ENCODE measurements at regions not wholly inside any gene's neighbourhood (a gene's known extent, or its start where the extent isn't known, plus 50 kb on each side); places are given as distances from the start of the nearest gene placed in this dataset.
"Not testable (repeated sequence)": the region's sequence is repeated elsewhere in the genome, so short reads cannot be mapped to it uniquely, and the experiment has no call there.

GRCh38 chr4:137955595-137955994 is 286.6 kb downstream of the SLC7A11 start:
- no peak overlapping the region for H3K27ac ChIP-seq
- TF ChIP-seq ZFX (IDR thresholded peaks at IDR 0.05), result no peak
- TF ChIP-seq CTCF (conservative IDR thresholded peaks at IDR 0.05), result no peak

GRCh38 chr4:137952116-137952515 is 290.0 kb downstream of the SLC7A11 start:
- no peak for TF ChIP-seq CTCF (conservative IDR thresholded peaks at IDR 0.05)
- no peak for TF ChIP-seq ZFX (IDR thresholded peaks at IDR 0.05)
- no peak overlapping the region for H3K27ac ChIP-seq

DNA sequence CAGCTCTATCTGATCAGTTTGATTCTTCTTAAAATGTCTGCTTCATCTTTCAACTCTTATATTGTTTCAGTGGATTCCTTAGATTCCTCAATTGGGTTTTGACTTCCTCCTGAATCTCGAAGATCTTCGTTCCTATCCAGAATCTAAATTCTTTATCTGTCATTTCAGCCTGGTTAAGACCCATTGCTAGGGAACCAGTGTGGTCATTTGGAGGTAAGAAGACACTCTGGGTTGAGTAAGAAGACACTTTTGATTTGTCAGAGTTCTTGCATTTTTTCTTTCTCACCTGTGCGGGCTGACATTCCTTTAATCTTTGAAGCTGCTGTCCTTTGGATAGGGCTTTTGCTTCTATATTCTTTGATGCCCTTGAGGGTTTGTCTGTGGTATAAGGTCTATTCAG is 291.9 kb downstream of the SLC7A11 start:
- H3K27ac ChIP-seq, result no peak overlapping the region
- no peak for TF ChIP-seq ZFX (IDR thresholded peaks at IDR 0.05)
- no peak for TF ChIP-seq CTCF (conservative IDR thresholded peaks at IDR 0.05)

DNA sequence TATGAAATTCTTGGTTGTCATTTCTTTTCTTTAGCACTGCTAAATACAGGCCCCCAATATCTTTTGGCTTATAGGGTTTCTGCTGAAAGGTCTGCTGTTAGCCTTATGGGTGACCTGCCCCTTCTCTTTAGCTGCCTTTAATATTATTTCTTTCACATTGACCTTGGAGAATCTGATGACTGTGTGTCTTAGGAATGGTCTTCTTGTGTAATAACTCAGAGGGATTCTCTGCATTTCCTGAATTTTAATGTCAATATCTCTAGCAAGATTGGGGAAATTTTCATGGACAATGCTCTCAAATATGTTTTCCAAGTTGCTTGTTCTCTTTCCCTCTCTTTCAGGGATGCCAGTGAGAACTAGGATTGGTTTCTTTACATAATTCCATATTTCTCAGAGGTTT is 292.4 kb downstream of the SLC7A11 start:
- TF ChIP-seq CTCF (conservative IDR thresholded peaks at IDR 0.05) (no peak), ZFX (IDR thresholded peaks at IDR 0.05) (no peak)
- no peak overlapping the region for H3K27ac ChIP-seq

DNA sequence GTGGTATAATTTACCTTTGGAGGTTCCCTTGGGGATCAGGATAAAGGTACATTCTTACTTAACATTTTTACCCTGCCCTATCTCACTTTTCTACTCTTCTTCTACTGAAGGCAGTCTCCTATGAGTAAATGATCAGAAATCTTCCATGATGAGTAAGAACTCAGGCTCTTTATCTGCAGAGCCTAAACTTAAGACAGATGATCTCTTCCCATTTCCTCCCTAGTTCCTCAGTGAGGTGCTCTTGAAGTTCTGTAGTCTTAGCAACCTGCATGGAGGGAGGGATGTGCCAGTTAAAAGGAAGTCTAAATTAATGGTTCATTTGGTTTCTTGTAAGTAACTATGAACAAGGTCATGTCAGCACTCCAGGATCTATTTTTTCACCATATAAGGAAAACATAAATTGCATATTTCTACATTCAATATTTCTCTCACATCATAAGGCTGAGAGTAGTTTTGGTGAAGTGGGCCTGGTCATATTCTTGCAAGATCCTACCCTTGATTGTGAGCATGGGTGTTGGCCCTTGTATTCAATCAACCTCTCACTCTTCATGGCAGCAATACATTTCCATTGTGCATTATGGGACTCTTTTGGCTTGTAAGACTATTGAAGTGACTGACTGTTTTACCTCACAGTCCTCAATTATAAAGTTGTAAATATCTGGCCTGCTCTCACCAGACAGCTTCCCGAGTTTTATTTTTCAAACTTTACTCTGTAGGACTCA is 295.5 kb downstream of the SLC7A11 start:
- H3K27ac ChIP-seq, result no peak overlapping the region
- no peak for TF ChIP-seq CTCF (conservative IDR thresholded peaks at IDR 0.05)
- no peak for TF ChIP-seq ZFX (IDR thresholded peaks at IDR 0.05)

DNA sequence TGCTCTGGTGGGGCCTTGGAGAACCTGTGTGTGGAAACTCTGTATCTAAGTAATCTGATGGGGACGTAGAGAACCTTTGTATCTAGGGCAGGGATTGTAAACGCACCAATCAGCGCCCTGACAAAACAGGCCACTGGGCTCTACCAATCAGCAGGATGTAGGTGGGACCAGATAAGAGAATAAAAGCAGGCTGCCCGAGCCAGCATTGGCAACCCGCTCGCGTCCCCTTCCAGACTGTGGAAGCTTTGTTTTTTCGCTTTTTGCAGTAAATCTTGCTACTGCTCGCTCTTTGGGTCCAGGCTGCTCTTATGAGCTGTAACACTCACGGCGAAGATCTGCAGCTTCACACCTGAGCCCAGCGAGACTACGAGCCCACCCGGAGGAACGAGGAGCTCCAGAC is 299.3 kb downstream of the SLC7A11 start:
- not testable (repeated sequence) for H3K27ac ChIP-seq

- not testable (repeated sequence) for H3K27ac ChIP-seq
These were observed 300.1 kb downstream of the SLC7A11 start for GRCh38 chr4:137942015-137942515.

DNA sequence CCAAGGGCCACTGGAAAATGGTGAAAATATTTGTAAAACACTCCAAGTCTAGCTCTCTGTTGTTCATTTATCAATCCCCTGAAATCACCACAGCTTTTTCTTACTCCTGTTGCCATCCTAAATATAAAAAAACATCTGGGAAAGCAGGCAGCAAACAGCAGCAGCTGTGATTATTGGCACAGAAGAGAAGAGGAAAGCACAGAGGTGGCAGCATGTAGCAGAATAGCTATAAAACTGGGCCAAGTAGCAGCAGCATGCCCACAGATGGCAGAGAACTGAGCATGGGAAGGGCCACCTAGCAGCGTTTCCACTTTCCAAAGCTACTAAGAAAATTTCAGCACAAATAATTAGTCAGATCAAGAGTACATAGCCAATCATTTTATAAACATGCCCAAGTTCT is 307.2 kb downstream of the SLC7A11 start:
- no peak for TF ChIP-seq ZFX (IDR thresholded peaks at IDR 0.05)
- no peak for TF ChIP-seq CTCF (conservative IDR thresholded peaks at IDR 0.05)
- H3K27ac ChIP-seq, result no peak overlapping the region
